ENCODE measurements at regions not wholly inside any gene's neighbourhood (a gene's known extent, or its start where the extent isn't known, plus 50 kb on each side); places are given as distances from the start of the nearest gene placed in this dataset.
"Not testable (repeated sequence)": the region's sequence is repeated elsewhere in the genome, so short reads cannot be mapped to it uniquely, and the experiment has no call there.

DNA sequence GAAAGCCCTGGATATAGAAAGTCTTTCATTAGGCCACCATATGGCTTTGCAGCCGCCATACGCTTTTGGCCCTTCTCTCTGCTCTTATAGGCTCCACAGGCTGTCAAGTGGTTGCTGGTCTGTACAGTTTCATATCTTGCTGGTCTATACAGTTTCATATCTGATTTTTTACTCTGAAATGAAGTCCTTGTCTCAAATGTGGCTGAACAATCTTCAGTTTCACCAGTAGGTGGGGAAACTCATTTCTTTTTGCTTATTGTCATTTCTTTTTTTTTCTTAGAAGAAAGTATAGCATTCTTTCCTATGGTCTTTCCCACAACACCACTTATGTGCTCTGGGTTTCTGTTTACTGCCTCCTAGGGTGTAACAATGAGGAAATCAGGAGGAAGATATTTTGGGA is 771.4 kb upstream of the MMS22L start:
- WGBS, 2 donors (ENCODE audit: low coverage in 1 of 2): 54 to 89% methylated on average over 2 of the region's 2 CpGs
- H3K27ac ChIP-seq: no peak overlapping the region

DNA sequence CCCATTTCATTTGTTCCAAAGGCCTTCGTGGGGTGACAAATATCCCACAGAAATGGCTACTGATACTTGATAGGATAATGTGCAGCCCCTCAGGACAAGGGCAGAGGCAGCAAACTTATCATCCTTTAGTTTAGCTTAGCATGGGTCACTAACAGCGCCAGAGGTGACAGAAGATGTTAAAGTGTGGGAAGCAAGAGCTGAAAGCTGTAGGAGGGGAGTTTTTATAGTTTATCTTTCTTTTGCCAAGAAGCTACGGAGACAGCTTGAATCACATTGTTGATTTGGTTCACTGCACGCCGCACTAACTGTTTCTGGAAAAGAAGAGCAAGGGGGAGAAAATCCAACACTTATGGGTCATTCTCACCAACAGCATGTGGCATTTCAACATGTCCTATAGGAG is 773.9 kb upstream of the MMS22L start:
- TF ChIP-seq, protein P1, sequence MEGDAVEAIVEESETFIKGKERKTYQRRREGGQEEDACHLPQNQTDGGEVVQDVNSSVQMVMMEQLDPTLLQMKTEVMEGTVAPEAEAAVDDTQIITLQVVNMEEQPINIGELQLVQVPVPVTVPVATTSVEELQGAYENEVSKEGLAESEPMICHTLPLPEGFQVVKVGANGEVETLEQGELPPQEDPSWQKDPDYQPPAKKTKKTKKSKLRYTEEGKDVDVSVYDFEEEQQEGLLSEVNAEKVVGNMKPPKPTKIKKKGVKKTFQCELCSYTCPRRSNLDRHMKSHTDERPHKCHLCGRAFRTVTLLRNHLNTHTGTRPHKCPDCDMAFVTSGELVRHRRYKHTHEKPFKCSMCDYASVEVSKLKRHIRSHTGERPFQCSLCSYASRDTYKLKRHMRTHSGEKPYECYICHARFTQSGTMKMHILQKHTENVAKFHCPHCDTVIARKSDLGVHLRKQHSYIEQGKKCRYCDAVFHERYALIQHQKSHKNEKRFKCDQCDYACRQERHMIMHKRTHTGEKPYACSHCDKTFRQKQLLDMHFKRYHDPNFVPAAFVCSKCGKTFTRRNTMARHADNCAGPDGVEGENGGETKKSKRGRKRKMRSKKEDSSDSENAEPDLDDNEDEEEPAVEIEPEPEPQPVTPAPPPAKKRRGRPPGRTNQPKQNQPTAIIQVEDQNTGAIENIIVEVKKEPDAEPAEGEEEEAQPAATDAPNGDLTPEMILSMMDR (IDR thresholded peaks at IDR 0.05): no peak
- TF ChIP-seq POLR2AphosphoS5 (IDR thresholded peaks at IDR 0.05) (no peak), POLR2A (IDR thresholded peaks at IDR 0.05) (no peak), EP300 (IDR thresholded peaks at IDR 0.05) (no peak)
- WGBS, 2 donors (ENCODE audit: low coverage in 1 of 2): 0 to 6% methylated on average over 5 of the region's 5 CpGs
- Histone ChIP-seq H3K36me3 (no peaks in the 10 kb centered on the region), H3K27ac (no peak overlapping the region), H3K27me3 (no peaks in the 10 kb centered on the region), H3K4me1 (no peaks in the 10 kb centered on the region), H3K9me3 (no peaks in the 10 kb centered on the region), H3K4me3 (no peak overlapping the region)
- no peak for ATAC-seq

More for the DNA sequence above, 771.4 kb upstream of the MMS22L start:
- ATAC-seq: no peak
- TF ChIP-seq EP300 (IDR thresholded peaks at IDR 0.05) (no peak), POLR2A (IDR thresholded peaks at IDR 0.05) (no peak), POLR2AphosphoS5 (IDR thresholded peaks at IDR 0.05) (no peak)
- TF ChIP-seq, protein P1 (IDR thresholded peaks at IDR 0.05): no peak
- Histone ChIP-seq H3K4me1 (no peaks in the 10 kb centered on the region), H3K9me3 (no peaks in the 10 kb centered on the region), H3K36me3 (no peaks in the 10 kb centered on the region), H3K27me3 (no peaks in the 10 kb centered on the region), H3K4me3 (no peak overlapping the region)

DNA sequence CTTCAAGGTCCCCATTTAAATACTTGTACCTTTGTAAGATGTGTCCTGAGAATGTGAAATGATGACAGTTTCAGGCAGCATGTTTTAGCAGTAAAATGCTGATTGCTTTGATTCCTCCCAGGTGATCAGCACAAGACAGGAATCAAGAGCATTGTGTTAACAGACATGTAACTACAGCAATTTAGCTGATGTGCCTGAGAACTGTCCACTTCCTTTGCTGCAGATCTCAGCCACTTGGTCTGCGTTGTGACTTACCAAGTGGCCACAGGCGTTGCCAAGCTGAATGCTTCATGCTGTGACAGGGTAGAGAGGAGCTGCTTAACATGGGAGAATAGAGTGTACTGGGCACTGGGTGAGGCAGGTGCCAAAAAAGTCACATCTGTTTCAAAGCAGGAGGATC is 767.0 kb upstream of the POU3F2 start:
- H3K27ac ChIP-seq: no peak overlapping the region
- no peak overlapping the region for H3K4me3 ChIP-seq
- TF ChIP-seq POLR2AphosphoS5 (IDR thresholded peaks at IDR 0.05) (no peak), POLR2A (IDR thresholded peaks at IDR 0.05) (no peak), EP300 (IDR thresholded peaks at IDR 0.05) (no peak)
- TF ChIP-seq, protein P1 (IDR thresholded peaks at IDR 0.05): no peak
- 33 to 54% methylated on average over 1 to 2 of the region's 2 CpGs for whole genome bisulfite sequencing, 2 donors (ENCODE audit: low coverage in 1 of 2)
- no peaks in the 10 kb centered on the region for H3K27me3 ChIP-seq
- no peaks in the 10 kb centered on the region for H3K9me3 ChIP-seq
- no peaks in the 10 kb centered on the region for H3K36me3 ChIP-seq
- no peaks in the 10 kb centered on the region for H3K4me1 ChIP-seq
- ATAC-seq: no peak

DNA sequence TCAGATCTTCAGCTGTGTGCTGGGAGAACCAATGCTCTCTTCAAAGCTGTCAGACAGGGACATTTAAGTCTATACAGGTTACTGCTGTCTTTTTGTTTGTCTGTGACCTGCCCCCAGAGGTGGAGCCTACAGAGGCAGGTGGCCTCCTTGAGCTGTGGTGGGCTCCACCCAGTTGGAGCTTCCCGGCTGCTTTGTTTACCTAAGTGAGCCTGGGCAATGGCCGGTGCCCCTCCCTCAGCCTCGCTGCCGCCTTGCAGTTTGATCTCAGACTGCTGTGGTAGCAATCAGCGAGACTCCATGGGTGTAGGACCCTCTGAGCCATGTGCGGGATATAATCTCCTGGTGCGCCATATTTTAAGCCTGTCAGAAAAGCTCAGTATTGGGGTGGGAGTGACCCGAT is 745.8 kb upstream of the POU3F2 start:
- not testable (repeated sequence) for H3K27ac ChIP-seq, ATAC-seq, H3K4me3 ChIP-seq, H3K27me3 ChIP-seq, H3K9me3 ChIP-seq, H3K4me1 ChIP-seq, H3K36me3 ChIP-seq
- 94% methylated on average over 3 of the region's 8 CpGs; no CpG with 5 or more reads in 1 of the 2 donors for WGBS, 2 donors (ENCODE audit: low coverage in 1 of 2)

DNA sequence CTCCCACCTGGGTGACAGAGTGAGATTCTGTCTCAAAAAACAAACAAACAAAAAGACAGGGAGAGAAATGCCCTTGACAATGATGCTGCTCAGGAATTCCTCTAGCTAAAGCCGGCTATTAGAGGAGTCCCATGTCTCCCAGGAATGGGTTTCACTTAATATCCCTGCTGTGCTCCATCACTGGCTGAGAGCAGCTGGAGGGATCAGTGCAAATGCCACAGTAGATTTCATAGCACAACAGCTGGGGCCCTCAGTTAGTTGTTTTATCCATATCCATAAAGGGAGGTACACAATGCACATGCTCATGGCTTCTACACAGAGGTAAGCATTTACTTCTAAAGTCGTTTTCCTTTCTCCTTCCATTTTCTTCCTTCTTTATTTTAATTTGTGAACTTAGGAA is 742.0 kb upstream of the POU3F2 start:
- TF ChIP-seq, protein P1 (IDR thresholded peaks at IDR 0.05): no peak
- TF ChIP-seq EP300 (IDR thresholded peaks at IDR 0.05): no peak
- no peak for TF ChIP-seq POLR2AphosphoS5 (IDR thresholded peaks at IDR 0.05)
- TF ChIP-seq POLR2A (IDR thresholded peaks at IDR 0.05): no peak
- Histone ChIP-seq H3K9me3 (no peaks in the 10 kb centered on the region), H3K36me3 (no peaks in the 10 kb centered on the region), H3K4me3 (no peak overlapping the region), H3K27ac (no peak overlapping the region), H3K27me3 (no peaks in the 10 kb centered on the region), H3K4me1 (no peaks in the 10 kb centered on the region)
- 54 to 57% methylated on average over 2 of the region's 2 CpGs for WGBS, 2 donors (ENCODE audit: low coverage in 1 of 2)
- no peak for ATAC-seq

Data from gastroesophageal sphincter (tissue), 4 donors.